C4-2B (cell line): ENCODE measurements at regions not wholly inside any gene's neighbourhood (a gene's known extent, or its start where the extent isn't known, plus 50 kb on each side); places are given as distances from the start of the nearest gene placed in this dataset.

ENCODE experiments used
- H3K27ac ChIP-seq: fragments of 450-650 bp; 2 replicates; pipeline ENCODE4 v1.5.1; 2017
- CTCF ChIP-seq: fragments of 450-650 bp; conservative IDR thresholded peaks from 2 replicates; pipeline ENCODE4 v1.5.1; 2017; ENCODE audit warnings: mild to moderate bottlenecking
- ZFX ChIP-seq: fragments of 450-650 bp; IDR thresholded peaks from 2 replicates; pipeline ENCODE4 v1.6.1; 2017

DNA sequence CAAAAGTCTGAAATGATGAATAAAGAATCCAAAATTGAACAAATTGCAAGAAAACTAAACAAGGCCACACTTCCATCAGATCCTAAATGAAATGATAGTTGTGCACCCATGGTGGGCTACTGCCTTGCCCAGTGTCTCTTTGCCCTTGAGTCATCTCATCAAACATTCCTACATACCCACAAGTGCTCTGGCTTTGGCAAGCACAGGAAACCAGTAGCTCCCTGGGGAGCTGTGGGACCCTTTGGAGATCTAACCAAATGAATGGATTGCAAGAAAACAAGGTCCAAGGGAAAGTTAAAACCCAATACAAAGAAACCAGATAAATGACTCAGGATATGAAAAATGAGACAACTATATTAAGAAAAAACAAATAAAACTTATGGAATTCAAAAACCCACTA lies 129.8 kb upstream of the TMEM229A start:
- TF ChIP-seq ZFX (no peak), CTCF (no peak)
- no peak overlapping the region for H3K27ac ChIP-seq

DNA sequence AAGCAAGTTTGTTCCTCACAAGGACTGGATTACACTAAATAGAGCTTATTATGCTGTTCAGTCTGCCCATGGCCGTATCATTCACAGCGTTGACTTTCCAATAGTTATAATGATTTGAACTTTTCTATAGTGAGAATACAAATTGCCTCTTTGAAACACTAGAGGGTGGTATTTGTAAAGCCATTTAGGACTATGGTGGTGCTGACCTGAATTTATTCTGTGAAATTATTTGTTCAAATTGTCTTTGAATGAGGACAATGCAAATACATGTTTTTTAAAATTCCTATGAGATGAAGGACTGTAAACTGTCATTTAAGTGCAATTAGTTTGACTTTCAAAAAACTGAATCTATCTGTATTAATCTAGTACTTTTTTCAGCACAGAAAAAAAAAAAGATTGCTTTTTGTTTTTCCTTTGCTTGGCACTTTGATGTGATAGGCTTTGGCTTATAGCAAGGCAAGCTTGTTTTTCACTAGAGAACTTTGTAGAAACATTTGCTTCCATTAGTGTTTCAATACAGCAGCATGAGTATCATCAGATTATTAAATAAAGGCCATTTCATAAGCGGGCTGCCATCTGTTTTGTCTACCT lies 122.7 kb upstream of the TMEM229A start:
- H3K27ac ChIP-seq = no peak overlapping the region
- peak; percentile 67 for TF ChIP-seq CTCF
- TF ChIP-seq ZFX = no peak

- TF ChIP-seq ZFX (no peak), CTCF (peak; percentile 59)
Observed at GRCh38 chr7:124152859-124153692, 120.2 kb upstream of the TMEM229A start.

DNA sequence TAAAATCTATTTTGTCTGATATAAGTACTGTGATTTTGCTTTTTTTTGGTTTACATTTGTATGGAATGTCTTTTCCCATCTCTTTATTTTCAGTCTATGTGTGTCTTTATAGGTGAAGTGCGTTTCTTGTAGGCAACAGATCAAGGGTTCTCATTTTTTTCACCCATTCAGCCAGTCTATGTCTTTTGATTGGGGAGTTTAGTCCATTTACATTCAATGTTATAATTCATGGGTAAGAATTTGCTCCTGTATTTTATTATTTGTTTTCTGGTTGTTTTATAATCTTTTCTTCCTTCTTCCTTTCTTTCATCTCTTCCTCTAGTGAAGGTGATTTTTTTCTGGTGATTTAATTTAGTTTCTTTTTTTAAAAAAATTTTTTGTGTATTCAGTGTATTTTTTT lies 104.8 kb upstream of the TMEM229A start:
- TF ChIP-seq ZFX = no peak
- TF ChIP-seq CTCF = no peak
- H3K27ac ChIP-seq = no peak overlapping the region

More at GRCh38 chr7:124152859-124153692, 120.2 kb upstream of the TMEM229A start:
- no peak overlapping the region for H3K27ac ChIP-seq

DNA sequence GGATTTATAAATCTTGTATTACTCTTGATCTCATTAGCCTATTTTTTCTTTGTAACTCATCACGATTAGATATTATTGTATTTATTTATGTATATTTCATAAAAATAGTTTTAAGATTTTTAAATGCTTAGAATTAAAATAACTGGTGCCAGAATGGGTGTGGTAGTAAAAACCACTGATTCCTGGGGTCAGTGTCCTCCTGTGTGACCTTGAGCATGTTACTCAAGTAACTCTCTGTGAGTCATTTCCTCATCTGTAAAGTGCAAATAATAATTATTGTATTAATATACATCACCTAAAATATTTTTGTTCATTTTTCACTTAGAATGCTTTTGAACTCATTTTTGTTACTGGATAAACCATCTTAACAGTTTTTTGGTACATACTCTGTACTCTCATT lies 91.3 kb upstream of the TMEM229A start:
- H3K27ac ChIP-seq = no peak overlapping the region
- TF ChIP-seq ZFX (no peak), CTCF (no peak; the same call in 1 of the 2 replicates)

DNA sequence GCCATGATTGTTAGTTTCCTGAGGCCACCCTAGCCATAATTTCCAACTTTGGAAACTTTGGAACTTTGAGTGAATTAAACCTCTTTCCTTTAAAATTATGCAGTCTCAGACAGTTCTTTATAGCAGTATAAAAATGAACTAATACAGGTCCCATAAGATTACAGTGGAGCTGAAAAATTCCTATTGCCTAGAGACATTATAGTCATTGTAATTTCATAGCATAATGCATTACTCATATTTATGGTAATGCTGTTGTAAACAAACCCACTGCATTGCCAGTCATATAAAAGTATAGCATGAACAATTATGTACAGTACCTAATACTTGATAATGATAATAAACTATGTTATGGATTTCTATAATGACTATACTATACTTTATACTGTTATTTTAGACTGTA lies 88.0 kb upstream of the TMEM229A start:
- no peak overlapping the region for H3K27ac ChIP-seq
- TF ChIP-seq ZFX = no peak
- TF ChIP-seq CTCF = no peak

DNA sequence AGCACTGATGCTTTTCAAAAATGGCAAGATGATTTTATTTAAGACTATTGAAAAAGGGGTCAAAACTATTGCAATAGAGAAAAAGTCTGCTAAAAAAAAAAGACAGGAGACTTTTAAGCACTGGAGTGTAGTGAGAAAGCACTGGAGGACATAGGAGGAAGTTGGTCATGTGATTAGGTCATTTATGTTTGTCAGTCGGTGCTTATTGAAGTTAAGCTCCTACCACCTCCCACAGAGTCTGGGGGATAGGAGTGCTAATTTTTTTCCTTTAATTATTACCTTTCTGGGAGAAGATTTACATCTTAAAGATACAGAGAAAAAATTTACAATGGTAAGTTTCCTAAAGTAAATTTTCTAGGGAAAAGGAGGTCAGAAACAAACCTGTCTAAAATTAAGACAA lies 80.2 kb upstream of the TMEM229A start:
- TF ChIP-seq ZFX (no peak), CTCF (no peak)
- no peak overlapping the region for H3K27ac ChIP-seq
